Central memory CD8-positive, alpha-beta T cell (primary cell): ENCODE measurements at regions not wholly inside any gene's neighbourhood (a gene's known extent, or its start where the extent isn't known, plus 50 kb on each side); places are given as distances from the start of the nearest gene placed in this dataset.

Source experiments
- ATAC-seq: fragments of 150-1000 bp; cut with Tn5 transposase; replicated peaks from 2 replicates; pipeline ENCODE4 v1.10.0; 2022; ENCODE audit warnings: mild to moderate bottlenecking, moderate FRiP score, moderate number of reproducible peaks; ENCODE audit not compliant: poor library complexity, severe bottlenecking; ENCODE audit errors: extremely low read depth
- DNase-seq, 2 donors: peaks; one replicate each; pipeline ENCODE4 v3.0.0; 2021; ENCODE audit warnings: low spot score in 2 of 2
- H3K27ac Mint-ChIP-seq: one replicate; pipeline ENCODE4 v1.8.0; 2022; ENCODE audit warnings: low read depth, mild to moderate bottlenecking, moderate library complexity, mixed read lengths
- H3K27me3 Mint-ChIP-seq: one replicate; pipeline ENCODE4 v1.8.0; 2022; ENCODE audit warnings: mixed read lengths
- H3K36me3 Mint-ChIP-seq: one replicate; pipeline ENCODE4 v1.8.0; 2022; ENCODE audit warnings: mild to moderate bottlenecking, moderate library complexity, mixed read lengths; ENCODE audit not compliant: insufficient read depth
- H3K4me1 Mint-ChIP-seq: one replicate; pipeline ENCODE4 v1.8.0; 2022; ENCODE audit warnings: mixed read lengths
- H3K4me3 Mint-ChIP-seq: one replicate; pipeline ENCODE4 v1.8.0; 2022; ENCODE audit warnings: mild to moderate bottlenecking, moderate library complexity, mixed read lengths
- H3K9me3 Mint-ChIP-seq: one replicate; pipeline ENCODE4 v1.8.0; 2022; ENCODE audit warnings: mixed read lengths

DNA sequence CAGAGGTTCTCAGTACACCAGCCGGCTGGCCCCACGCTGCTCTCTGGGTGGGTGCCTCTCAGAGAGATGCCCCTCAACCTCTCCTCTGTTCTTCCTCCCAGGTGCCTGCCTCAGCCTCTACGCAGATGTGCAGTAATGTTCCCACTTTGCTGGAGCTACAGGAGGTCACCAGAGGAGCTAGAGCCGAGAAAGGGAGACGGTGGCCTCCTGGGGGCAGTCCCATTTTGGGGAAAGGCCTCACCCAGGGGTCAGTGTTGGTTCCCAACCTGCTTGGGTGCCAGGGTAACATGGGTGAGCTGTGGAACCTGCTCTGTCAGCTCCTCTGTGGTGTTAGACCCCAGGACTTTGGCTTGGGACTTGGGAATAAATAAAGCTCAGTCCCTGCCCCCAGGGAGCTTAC, 145.3 kb upstream of the MLN start:
- Mint-ChIP-seq H3K9me3 (no peaks in the 10 kb centered on the region), H3K27me3 (peaks cover 22% of the 10 kb centered on the region), H3K4me1 (peaks cover 5% of the 10 kb centered on the region), H3K4me3 (no peak overlapping the region), H3K27ac (no peak overlapping the region), H3K36me3 (peaks cover 4% of the 10 kb centered on the region)
- ATAC-seq (no peak), DNase-seq (no peak)

DNA sequence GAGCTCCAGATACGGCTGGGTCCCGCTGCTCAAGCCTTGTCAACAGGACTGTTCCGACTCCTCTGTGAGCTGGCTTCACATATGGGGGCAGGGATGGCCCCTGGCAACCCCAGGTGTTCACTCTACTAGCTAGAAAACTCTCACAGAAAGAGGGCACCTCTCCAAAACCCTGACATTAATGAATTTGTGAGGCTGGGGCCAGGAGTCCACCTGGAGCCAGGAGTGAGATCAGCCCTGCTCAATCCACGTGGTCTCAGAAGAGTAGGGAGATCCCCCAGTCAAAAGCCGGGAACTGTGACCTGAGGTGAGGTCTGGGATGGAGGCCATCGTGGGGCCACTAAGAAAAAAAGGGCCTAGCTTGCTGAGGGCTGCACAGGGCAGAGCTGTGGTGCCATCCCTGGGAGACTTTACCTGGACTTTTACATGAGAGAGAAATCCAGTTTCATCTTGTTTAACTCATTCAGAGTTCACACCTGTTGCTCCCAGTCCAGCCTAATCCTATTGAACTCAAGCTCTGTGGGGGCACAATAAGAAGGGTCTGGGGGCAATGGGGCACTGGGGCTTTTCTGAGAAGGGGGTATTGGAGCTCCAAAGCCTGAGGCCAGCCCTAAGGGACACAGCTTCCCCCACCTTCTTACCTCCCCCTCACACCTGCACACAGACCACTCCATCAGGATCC, 144.3 kb upstream of the MLN start:
- Mint-ChIP-seq H3K27me3 (peaks cover 17% of the 10 kb centered on the region), H3K9me3 (no peaks in the 10 kb centered on the region), H3K4me1 (no peaks in the 10 kb centered on the region), H3K27ac (peak overlapping the region; percentile 3), H3K36me3 (peaks cover 4% of the 10 kb centered on the region), H3K4me3 (no peak overlapping the region)
- DNase-seq (no peak), ATAC-seq (no peak)

DNA sequence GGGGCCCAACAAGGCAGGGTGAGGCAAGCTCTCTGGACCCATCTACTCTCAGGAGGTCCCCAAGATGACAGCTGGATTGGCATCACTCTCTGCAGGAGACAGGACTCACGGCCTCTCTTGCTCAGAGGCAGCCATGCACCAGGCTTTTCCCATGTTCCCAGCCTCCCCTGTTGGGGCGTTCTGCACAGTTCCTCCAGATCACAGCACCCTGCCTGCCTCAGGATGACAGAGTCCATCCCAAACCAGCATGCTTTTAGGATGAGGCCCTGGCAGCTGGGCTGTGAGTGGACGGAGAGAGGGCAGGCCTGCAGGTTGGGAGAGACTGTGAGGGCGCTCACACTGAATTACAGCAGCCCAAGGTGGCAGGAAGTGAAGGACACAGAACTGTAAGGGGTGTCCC, 143.2 kb upstream of the MLN start:
- no peak for ATAC-seq
- Mint-ChIP-seq H3K27me3 (peaks cover 21% of the 10 kb centered on the region), H3K4me3 (no peak overlapping the region), H3K27ac (no peak overlapping the region), H3K36me3 (peaks cover 4% of the 10 kb centered on the region), H3K4me1 (no peaks in the 10 kb centered on the region), H3K9me3 (no peaks in the 10 kb centered on the region)
- no peak for DNase-seq

GRCh38 chr6:33945931-33946330, 142.1 kb upstream of the MLN start:
- Mint-ChIP-seq H3K27me3 (peaks cover 30% of the 10 kb centered on the region), H3K9me3 (no peaks in the 10 kb centered on the region), H3K27ac (no peak overlapping the region)

GRCh38 chr6:33944686-33945411, 141.0 kb upstream of the MLN start:
- H3K27me3 Mint-ChIP-seq: peaks cover 31% of the 10 kb centered on the region
- peaks cover 4% of the 10 kb centered on the region for H3K36me3 Mint-ChIP-seq
- DNase-seq (no peak), ATAC-seq (no peak)
- H3K4me3 Mint-ChIP-seq: no peak overlapping the region
- H3K27ac Mint-ChIP-seq: no peak overlapping the region
- no peaks in the 10 kb centered on the region for H3K4me1 Mint-ChIP-seq
- H3K9me3 Mint-ChIP-seq: no peaks in the 10 kb centered on the region

More at GRCh38 chr6:33945931-33946330, 142.1 kb upstream of the MLN start:
- Mint-ChIP-seq H3K36me3 (peaks cover 4% of the 10 kb centered on the region), H3K4me3 (no peak overlapping the region), H3K4me1 (no peaks in the 10 kb centered on the region)
- ATAC-seq (no peak), DNase-seq (no peak)

GRCh38 chr6:33936886-33937285, 133.1 kb upstream of the MLN start:
- H3K4me3 Mint-ChIP-seq: no peak overlapping the region
- no peaks in the 10 kb centered on the region for H3K9me3 Mint-ChIP-seq
- H3K27me3 Mint-ChIP-seq: peaks cover 10% of the 10 kb centered on the region
- peaks cover 2% of the 10 kb centered on the region for H3K36me3 Mint-ChIP-seq
- ATAC-seq (no peak), DNase-seq (no peak)
- H3K4me1 Mint-ChIP-seq: peaks cover 8% of the 10 kb centered on the region
- H3K27ac Mint-ChIP-seq: no peak overlapping the region

- Mint-ChIP-seq H3K27me3 (peaks cover 8% of the 10 kb centered on the region), H3K9me3 (no peaks in the 10 kb centered on the region), H3K36me3 (peaks cover 2% of the 10 kb centered on the region), H3K4me3 (no peak overlapping the region), H3K4me1 (peaks cover 8% of the 10 kb centered on the region), H3K27ac (no peak overlapping the region)
- no peak for ATAC-seq
- DNase-seq: no peak
Observed at GRCh38 chr6:33935439-33936080, 131.8 kb upstream of the MLN start.

GRCh38 chr6:33934731-33935270, 131.0 kb upstream of the MLN start:
- H3K4me3 Mint-ChIP-seq: no peak overlapping the region
- DNase-seq (no peak), ATAC-seq (no peak)
- peaks cover 11% of the 10 kb centered on the region for H3K27me3 Mint-ChIP-seq
- no peaks in the 10 kb centered on the region for H3K9me3 Mint-ChIP-seq
- H3K36me3 Mint-ChIP-seq: peaks cover 3% of the 10 kb centered on the region
- no peak overlapping the region for H3K27ac Mint-ChIP-seq
- peaks cover 8% of the 10 kb centered on the region for H3K4me1 Mint-ChIP-seq

- Mint-ChIP-seq H3K27me3 (peaks cover 11% of the 10 kb centered on the region), H3K4me3 (no peak overlapping the region)
- no peak for DNase-seq
Observed at GRCh38 chr6:33933101-33933500, 129.3 kb upstream of the MLN start.

DNA sequence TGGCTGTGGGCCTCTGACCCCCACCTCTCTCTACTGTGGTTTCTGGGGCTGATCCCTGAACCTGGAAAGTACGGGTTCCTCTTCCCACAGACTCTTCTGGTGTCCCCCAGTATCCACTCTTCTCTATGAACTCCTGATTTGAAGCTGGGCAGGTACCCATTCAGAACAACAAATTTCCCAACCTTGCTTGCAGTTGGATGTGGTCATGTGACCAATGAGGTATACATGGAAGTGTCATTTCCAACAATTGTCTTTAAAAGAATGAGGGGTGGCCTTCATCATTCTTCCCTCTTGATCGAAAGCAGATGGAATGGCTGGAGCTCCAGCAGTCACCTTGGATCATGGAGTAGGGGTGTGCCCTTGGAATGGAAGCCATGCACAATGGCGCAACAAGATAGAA, 128.0 kb upstream of the MLN start:
- no peak for ATAC-seq
- Mint-ChIP-seq H3K27me3 (peaks cover 11% of the 10 kb centered on the region), H3K36me3 (peaks cover 4% of the 10 kb centered on the region), H3K9me3 (no peaks in the 10 kb centered on the region), H3K4me1 (peaks cover 7% of the 10 kb centered on the region), H3K27ac (no peak overlapping the region), H3K4me3 (no peak overlapping the region)
- no peak for DNase-seq

More at GRCh38 chr6:33933101-33933500, 129.3 kb upstream of the MLN start:
- no peaks in the 10 kb centered on the region for H3K9me3 Mint-ChIP-seq
- peaks cover 8% of the 10 kb centered on the region for H3K4me1 Mint-ChIP-seq
- H3K36me3 Mint-ChIP-seq: peaks cover 4% of the 10 kb centered on the region
- no peak overlapping the region for H3K27ac Mint-ChIP-seq
- ATAC-seq: no peak

DNA sequence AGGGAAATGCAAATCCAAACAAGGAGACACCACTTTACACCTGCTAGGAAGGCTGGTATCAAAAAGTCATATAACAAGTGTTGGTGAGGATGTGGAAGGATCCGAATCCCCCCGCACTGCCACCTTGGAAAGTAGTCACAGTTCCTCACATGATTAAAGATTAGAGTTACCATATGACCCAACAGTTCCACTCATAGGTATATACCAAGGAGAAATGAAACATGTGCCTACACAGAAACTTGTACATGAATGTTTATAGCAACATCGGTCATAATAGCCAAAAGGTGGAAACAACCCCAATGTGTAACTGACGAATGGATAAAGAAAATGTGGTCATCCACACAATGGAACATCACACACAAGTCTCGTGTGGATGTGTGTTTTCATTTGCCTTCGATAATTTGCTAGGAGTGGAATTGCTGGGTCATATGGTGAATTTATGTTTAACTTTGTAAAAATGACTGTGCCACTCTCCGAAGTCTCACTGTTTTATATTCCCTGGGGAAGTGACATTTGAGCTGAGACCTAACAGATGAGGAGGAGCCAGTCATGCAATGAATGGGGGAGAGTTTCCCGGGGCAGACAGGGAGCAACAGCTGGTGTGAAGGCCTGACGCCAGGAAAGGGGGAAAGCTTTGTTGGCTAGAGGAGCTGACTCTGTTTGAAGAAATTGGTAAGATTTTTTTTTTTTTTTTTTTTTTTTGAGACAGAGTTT, 125.9 kb upstream of the MLN start:
- Mint-ChIP-seq H3K4me1 (no peaks in the 10 kb centered on the region), H3K36me3 (peaks cover 4% of the 10 kb centered on the region), H3K27me3 (peaks cover 11% of the 10 kb centered on the region), H3K27ac (no peak overlapping the region), H3K9me3 (no peaks in the 10 kb centered on the region), H3K4me3 (no peak overlapping the region)
- no peak for DNase-seq
- ATAC-seq: no peak

GRCh38 chr6:33927616-33928015, 123.8 kb upstream of the MLN start:
- H3K27ac Mint-ChIP-seq: no peak overlapping the region
- H3K27me3 Mint-ChIP-seq: peaks cover 11% of the 10 kb centered on the region
- ATAC-seq (no peak), DNase-seq (no peak)
- H3K4me3 Mint-ChIP-seq: no peak overlapping the region
- H3K4me1 Mint-ChIP-seq: peaks cover 6% of the 10 kb centered on the region
- H3K9me3 Mint-ChIP-seq: no peaks in the 10 kb centered on the region
- H3K36me3 Mint-ChIP-seq: peaks cover 4% of the 10 kb centered on the region
